Natural killer cell (primary cell): ENCODE measurements at regions not wholly inside any gene's neighbourhood (a gene's known extent, or its start where the extent isn't known, plus 50 kb on each side); places are given as distances from the start of the nearest gene placed in this dataset.

ENCODE experiments used
- ATAC-seq, 3 donors: fragments of 150-1000 bp in 2 of 3; fragments of 200-7000 bp in 1 of 3; cut with Tn5 transposase; 1 replicate in 1 of 3; 2 replicates in 2 of 3; pipeline ENCODE4 v1.10.0; 2021; ENCODE audit warnings: mild to moderate bottlenecking in 2 of 3, moderate library complexity in 2 of 3
- DNase-seq, 2 donors: peaks; one replicate each; pipeline versions ENCODE4 v3.0.0 to v3.0.0-alpha.2; 2013 to 2021; ENCODE audit warnings: mixed read lengths in 1 of 2
- H3K27ac ChIP-seq: one replicate; pipeline ENCODE4 v1.5.1; 2013; ENCODE audit warnings: mild to moderate bottlenecking, low read length
- H3K27me3 ChIP-seq: one replicate; pipeline ENCODE4 v1.6.1; 2013; ENCODE audit warnings: low read length; ENCODE audit not compliant: control insufficient read depth, insufficient read depth
- H3K36me3 ChIP-seq: one replicate; pipeline ENCODE4 v1.6.1; 2013; ENCODE audit warnings: low read length; ENCODE audit not compliant: control insufficient read depth, insufficient read depth
- H3K4me1 ChIP-seq: one replicate; pipeline ENCODE4 v1.6.1; 2013; ENCODE audit warnings: low read length; ENCODE audit not compliant: control insufficient read depth, insufficient read depth
- H3K4me3 ChIP-seq: one replicate; pipeline ENCODE4 v1.5.1; 2013; ENCODE audit warnings: low read length
- H3K9me3 ChIP-seq: one replicate; pipeline ENCODE4 v1.6.1; 2013; ENCODE audit warnings: low read length; ENCODE audit not compliant: control insufficient read depth, insufficient read depth
- H3K27ac Mint-ChIP-seq, 2 donors: one replicate each; pipeline ENCODE4 v1.8.0; 2022; ENCODE audit warnings: mild to moderate bottlenecking in 2 of 2, mixed read lengths in 2 of 2, moderate library complexity in 1 of 2
- H3K27me3 Mint-ChIP-seq, 2 donors: one replicate each; pipeline ENCODE4 v1.8.0; 2022; ENCODE audit warnings: low read depth in 2 of 2, mixed read lengths in 2 of 2
- H3K36me3 Mint-ChIP-seq: one replicate; pipeline ENCODE4 v1.8.0; 2022; ENCODE audit warnings: mixed read lengths
- H3K4me1 Mint-ChIP-seq, 2 donors: one replicate each; pipeline ENCODE4 v1.8.0; 2022; ENCODE audit warnings: mixed read lengths in 2 of 2
- H3K4me3 Mint-ChIP-seq: one replicate; pipeline ENCODE4 v1.8.0; 2022; ENCODE audit warnings: mild to moderate bottlenecking, moderate library complexity, mixed read lengths
- H3K9me3 Mint-ChIP-seq, 2 donors: one replicate each; pipeline ENCODE4 v1.8.0; 2022; ENCODE audit warnings: mixed read lengths in 2 of 2
- WGBS: methylation state at CpG from one replicate; pipeline ENCODE4 v1.1.7; 2013; ENCODE audit warnings: missing lambda C conversion rate; ENCODE audit not compliant: insufficient coverage; 5-methylcytosine and 5-hydroxymethylcytosine counted together
- intact Hi-C: fragments of 100-400 bp; cut with micrococcal nuclease; formaldehyde crosslinking; loops from one replicate; pipeline ENCODE4 v1.14.2; 2022
- TF ChIP-seq, protein P1 (sequence below): fragments of 200-600 bp; IDR thresholded peaks from one replicate; pipeline ENCODE4 v1.8.0; 2022; ENCODE audit warnings: antibody characterized with exemption

GRCh38 chr6:84860920-84861319 is 96.5 kb upstream of the TBX18 start:
- no peak overlapping the region for H3K4me3 ChIP-seq

GRCh38 chr6:84860509-84860908 is 96.1 kb upstream of the TBX18 start:
- 86% methylated on average over 5 of the region's 6 CpGs for WGBS
- no peak overlapping the region for H3K27ac ChIP-seq
- no peak for ATAC-seq
- no peaks in the 10 kb centered on the region for H3K36me3 ChIP-seq
- no peak overlapping the region for H3K4me3 ChIP-seq
- H3K4me1 Mint-ChIP-seq = no peaks in the 10 kb centered on the region
- intact Hi-C loops = no loop called here
- no peaks in the 10 kb centered on the region for H3K4me1 ChIP-seq
- TF ChIP-seq, protein P1, sequence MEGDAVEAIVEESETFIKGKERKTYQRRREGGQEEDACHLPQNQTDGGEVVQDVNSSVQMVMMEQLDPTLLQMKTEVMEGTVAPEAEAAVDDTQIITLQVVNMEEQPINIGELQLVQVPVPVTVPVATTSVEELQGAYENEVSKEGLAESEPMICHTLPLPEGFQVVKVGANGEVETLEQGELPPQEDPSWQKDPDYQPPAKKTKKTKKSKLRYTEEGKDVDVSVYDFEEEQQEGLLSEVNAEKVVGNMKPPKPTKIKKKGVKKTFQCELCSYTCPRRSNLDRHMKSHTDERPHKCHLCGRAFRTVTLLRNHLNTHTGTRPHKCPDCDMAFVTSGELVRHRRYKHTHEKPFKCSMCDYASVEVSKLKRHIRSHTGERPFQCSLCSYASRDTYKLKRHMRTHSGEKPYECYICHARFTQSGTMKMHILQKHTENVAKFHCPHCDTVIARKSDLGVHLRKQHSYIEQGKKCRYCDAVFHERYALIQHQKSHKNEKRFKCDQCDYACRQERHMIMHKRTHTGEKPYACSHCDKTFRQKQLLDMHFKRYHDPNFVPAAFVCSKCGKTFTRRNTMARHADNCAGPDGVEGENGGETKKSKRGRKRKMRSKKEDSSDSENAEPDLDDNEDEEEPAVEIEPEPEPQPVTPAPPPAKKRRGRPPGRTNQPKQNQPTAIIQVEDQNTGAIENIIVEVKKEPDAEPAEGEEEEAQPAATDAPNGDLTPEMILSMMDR = no peak
- H3K4me3 Mint-ChIP-seq = no peak overlapping the region
- H3K9me3 Mint-ChIP-seq = peaks cover 2 to 8% of the 10 kb centered on the region in 2 donors
- no peak overlapping the region for H3K27ac Mint-ChIP-seq
- no peaks in the 10 kb centered on the region for H3K36me3 Mint-ChIP-seq
- no peaks in the 10 kb centered on the region for H3K27me3 ChIP-seq
- no peaks in the 10 kb centered on the region for H3K27me3 Mint-ChIP-seq
- no peaks in the 10 kb centered on the region for H3K9me3 ChIP-seq
- DNase-seq = no peak

More at GRCh38 chr6:84860920-84861319, 96.5 kb upstream of the TBX18 start:
- H3K4me1 Mint-ChIP-seq = no peaks in the 10 kb centered on the region
- ATAC-seq (no peak), DNase-seq (no peak)
- H3K4me3 Mint-ChIP-seq = no peak overlapping the region
- Histone ChIP-seq H3K36me3 (no peaks in the 10 kb centered on the region), H3K9me3 (no peaks in the 10 kb centered on the region), H3K27ac (no peak overlapping the region), H3K4me1 (no peaks in the 10 kb centered on the region), H3K27me3 (no peaks in the 10 kb centered on the region)
- WGBS = no CpG with 5 or more reads among the region's 2 CpGs
- TF ChIP-seq, protein P1 = no peak
- peaks cover 0 to 8% of the 10 kb centered on the region in 2 donors for H3K9me3 Mint-ChIP-seq
- H3K36me3 Mint-ChIP-seq = no peaks in the 10 kb centered on the region
- H3K27me3 Mint-ChIP-seq = no peaks in the 10 kb centered on the region
- intact Hi-C loops = no loop called here
- no peak overlapping the region for H3K27ac Mint-ChIP-seq

DNA sequence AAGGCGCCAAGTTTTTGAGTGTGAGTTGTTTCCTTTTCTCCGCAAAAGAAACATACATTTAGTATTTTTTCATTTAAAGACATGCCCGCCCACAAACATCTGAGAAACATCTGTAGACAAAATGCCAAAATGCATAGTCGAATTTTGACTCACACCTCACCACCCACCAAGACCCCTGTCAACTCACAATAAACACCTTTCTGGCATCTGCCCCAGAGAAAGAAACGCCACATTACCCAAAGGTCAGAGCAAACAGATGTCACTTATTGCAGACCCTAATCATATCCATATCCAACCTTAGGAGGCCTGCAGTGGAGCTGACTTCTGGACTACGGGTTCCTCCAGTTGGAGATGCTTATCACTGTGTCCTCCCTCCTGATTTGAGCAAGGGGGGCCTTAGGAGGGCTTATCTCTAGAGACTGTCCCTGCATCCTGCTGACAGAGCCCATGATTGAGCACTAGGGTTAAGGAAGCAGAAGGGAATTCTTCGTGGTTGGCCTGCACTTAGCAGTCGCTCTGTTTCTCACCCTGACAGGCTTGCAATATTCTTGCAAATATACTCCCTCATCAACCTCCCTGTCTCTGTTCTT is 90.5 kb upstream of the TBX18 start:
- no peaks in the 10 kb centered on the region for H3K36me3 Mint-ChIP-seq
- no peak overlapping the region for H3K27ac ChIP-seq
- intact Hi-C loops = no loop called here
- no peaks in the 10 kb centered on the region for H3K36me3 ChIP-seq
- TF ChIP-seq, protein P1 = no peak
- H3K27ac Mint-ChIP-seq = no peak overlapping the region
- no peaks in the 10 kb centered on the region for H3K27me3 Mint-ChIP-seq
- no peaks in the 10 kb centered on the region for H3K4me1 ChIP-seq
- WGBS = 59% methylated on average over 8 of the region's 8 CpGs
- no peak for DNase-seq
- no peak for ATAC-seq
- H3K27me3 ChIP-seq = no peaks in the 10 kb centered on the region
- no peaks in the 10 kb centered on the region for H3K9me3 ChIP-seq
- no peaks in the 10 kb centered on the region for H3K4me1 Mint-ChIP-seq
- H3K9me3 Mint-ChIP-seq = peaks cover 4 to 5% of the 10 kb centered on the region in 2 donors
- no peak overlapping the region for H3K4me3 ChIP-seq
- H3K4me3 Mint-ChIP-seq = no peak overlapping the region

- no peak overlapping the region for H3K4me3 Mint-ChIP-seq
- Histone ChIP-seq H3K36me3 (no peaks in the 10 kb centered on the region), H3K27me3 (no peaks in the 10 kb centered on the region), H3K4me3 (no peak overlapping the region), H3K27ac (no peak overlapping the region), H3K4me1 (no peaks in the 10 kb centered on the region), H3K9me3 (no peaks in the 10 kb centered on the region)
- no peaks in the 10 kb centered on the region for H3K27me3 Mint-ChIP-seq
- H3K4me1 Mint-ChIP-seq = no peaks in the 10 kb centered on the region
- ATAC-seq (no peak), DNase-seq (no peak)
- intact Hi-C loops = no loop called here
- no peak overlapping the region for H3K27ac Mint-ChIP-seq
- TF ChIP-seq, protein P1 = no peak
- no peaks in the 10 kb centered on the region for H3K36me3 Mint-ChIP-seq
- peaks cover 3 to 4% of the 10 kb centered on the region in 2 donors for H3K9me3 Mint-ChIP-seq
These were observed 89.5 kb upstream of the TBX18 start for GRCh38 chr6:84853901-84854300.
